Pulmonary artery endothelial cell (primary cell): ENCODE measurements at regions not wholly inside any gene's neighbourhood (a gene's known extent, or its start where the extent isn't known, plus 50 kb on each side); places are given as distances from the start of the nearest gene placed in this dataset.
A peak's percentile ranks its signal among the peaks of the same experiment; 100 is the strongest.

Experiments
- DNase-seq: peaks from one replicate; pipeline ENCODE4 v3.0.0-alpha.2; 2011; ENCODE audit warnings: low read depth, low spot score

DNA sequence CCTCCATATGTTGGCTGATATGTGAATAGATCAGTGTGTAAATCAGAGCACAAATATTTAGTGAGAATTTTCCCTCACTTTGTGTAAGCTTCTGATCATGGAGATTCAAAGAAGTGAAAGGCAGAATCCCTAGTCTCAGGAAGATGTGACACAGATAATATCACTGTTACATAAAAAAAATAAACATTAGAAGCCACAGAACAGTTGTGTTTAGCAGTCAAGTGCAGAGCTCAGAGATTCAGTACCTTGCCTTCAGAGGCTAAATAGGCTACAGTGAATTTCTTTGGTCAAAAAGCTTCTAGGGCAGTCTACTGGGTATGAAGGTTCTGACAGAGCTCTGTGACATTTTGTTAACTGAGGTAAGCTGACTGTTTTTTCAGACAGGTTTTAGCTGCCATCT, 591.5 kb downstream of the METTL15 start:
- DNase-seq = no peak

DNA sequence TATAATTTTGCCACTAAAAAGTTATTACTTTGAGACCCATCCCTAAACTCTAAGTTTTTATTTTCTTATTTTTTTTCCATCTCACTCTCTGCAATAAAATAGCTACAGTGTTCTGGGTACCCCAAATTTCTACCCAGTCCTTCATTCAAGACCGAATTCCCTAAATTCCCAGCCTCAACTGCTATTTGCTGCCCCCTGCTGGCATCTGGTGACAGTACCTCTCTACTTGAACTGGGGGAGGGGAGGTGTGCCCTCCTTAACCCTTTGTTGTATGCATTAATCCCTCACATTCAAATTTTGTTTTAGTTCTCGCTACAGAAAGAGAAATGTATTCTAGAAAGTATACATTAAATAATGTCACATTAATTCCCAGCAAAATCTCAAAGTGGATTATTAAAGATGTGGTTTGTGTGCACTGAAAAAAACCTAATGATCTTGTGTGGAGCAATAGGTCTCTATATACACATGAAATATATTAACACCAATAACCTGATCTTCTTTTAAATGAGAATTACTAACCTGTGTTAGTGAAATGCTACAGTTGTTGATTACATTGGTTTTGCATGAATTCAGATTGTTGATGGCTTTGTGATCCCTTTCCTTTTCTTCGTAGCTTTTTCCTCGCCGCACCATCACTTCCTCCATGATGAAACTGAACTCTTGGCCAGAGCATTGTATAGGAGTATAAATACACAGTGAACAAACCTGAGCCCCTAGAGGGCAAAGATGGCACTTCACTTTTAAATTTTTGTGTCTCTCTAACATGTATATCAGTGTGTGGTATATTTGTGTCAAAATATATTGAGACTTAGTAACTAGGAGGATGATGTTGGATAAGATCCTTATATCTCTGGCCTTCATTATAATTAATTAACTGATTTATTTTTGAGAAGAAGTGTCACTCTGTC, 590.0 kb downstream of the METTL15 start:
- DNase-seq = peak; percentile 10

GRCh38 chr11:28696591-28696990, 588.4 kb downstream of the METTL15 start:
- no peak for DNase-seq

GRCh38 chr11:28690746-28691145, 582.6 kb downstream of the METTL15 start:
- no peak for DNase-seq

- no peak for DNase-seq
Measured at GRCh38 chr11:28684011-28684586, 575.9 kb downstream of the METTL15 start.

GRCh38 chr11:28679795-28680468, 571.7 kb downstream of the METTL15 start:
- no peak for DNase-seq

DNA sequence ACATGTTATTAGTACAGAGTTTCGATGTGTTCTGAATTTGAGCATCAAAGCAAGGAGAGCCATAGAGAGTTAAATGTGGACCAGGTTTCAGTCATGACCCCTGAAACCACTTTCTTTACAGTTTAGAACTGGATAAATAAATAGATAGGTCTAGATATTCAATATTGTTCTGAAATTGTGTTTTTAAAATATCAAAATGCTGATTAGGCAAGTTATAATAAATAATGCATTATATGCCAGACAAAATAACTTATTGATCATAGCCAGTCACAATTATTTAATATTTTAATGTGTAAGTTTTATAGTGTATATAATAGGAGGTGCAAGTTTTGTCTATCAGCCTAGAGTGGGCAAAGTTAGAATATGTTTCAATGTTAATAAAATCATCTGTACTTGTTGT, 569.5 kb downstream of the METTL15 start:
- DNase-seq = no peak

- no peak for DNase-seq
Measured at GRCh38 chr11:28675183-28675582, 567.0 kb downstream of the METTL15 start.

DNA sequence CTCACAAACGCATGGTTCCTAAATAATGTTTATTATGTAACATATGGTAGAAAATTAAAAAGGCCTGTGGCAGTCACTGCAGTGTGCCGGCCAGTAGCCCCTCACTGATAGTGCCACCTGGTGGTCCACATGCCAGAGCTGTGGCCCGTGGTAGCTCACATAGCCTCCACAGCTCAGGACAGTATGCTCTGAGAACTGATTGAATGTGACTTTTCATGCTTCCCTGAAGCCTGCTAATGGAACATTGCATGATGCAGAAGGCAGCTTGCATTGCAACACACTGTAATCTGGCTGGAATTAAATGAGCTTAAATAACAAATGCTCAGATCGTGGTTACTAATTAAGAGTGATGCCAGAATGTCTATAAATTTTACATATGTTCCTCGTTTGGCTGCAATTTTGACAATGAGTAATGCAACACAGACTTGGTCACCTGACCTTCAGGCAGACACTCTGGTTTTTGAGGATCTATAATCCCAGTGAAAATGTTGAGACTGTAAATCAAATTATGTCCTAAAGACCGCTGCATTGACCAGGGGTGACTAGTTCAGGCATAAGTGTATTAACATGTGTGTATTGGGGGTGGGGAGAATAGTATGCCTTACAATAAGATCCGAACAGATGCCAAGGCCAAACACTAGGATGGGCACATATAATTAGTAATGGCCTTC, 566.4 kb downstream of the METTL15 start:
- DNase-seq = no peak

DNA sequence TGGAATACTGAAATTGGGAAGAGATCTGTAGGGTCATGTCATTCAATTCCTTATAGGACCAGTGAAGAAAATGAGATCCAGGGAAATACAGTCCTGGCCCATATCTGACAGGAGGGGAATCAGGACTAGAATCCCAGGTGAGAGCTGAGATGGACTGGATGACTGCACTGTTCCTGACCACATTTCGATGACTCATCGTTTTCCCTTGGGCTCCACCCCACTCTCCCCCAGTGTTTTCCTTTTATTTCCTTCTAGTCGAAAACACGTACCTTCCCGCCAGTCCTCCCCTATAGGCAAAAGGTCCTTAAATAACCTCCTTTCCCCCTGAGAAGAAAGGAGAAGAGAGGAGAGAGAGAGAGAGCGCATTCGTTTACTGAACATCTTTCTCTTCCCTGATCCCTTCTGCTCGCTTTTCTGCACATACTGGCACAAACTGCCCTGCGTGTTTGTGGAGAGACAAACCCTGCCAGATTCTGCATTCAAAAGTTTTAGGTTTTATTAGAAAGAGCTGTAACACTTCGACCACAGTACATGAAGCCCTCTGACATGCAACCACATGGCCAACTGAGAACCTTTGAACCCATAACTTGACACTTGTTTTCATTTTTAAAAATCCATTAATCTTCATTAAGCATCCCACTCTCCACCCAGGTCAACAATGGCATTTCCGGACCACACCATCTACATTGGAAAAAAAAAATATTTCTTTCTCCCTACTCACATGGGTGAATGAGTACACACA, 565.7 kb downstream of the METTL15 start:
- no peak for DNase-seq

- no peak for DNase-seq
Measured at GRCh38 chr11:28671274-28671673, 563.1 kb downstream of the METTL15 start.

DNA sequence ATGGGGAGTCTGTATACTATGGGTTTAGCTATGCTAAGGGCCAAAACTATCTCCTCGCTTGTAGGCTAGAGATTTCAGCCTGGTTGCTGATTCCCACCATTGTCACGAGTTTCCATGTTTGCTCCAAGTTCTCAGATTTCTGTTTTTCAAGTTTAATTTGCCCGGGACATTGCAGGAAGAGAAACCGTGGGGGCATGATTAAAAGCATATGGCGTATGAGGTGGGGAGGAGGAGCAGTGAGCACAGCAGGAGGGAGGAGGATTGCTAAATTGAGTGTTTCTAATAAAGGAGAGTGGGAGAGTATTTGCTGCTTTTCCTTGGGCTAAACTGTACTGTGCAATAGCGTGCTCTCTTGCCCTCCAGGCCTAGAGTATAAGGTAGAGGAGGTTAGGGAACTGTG, 558.4 kb downstream of the METTL15 start:
- no peak for DNase-seq

GRCh38 chr11:28659716-28660348, 551.6 kb downstream of the METTL15 start:
- no peak for DNase-seq

DNA sequence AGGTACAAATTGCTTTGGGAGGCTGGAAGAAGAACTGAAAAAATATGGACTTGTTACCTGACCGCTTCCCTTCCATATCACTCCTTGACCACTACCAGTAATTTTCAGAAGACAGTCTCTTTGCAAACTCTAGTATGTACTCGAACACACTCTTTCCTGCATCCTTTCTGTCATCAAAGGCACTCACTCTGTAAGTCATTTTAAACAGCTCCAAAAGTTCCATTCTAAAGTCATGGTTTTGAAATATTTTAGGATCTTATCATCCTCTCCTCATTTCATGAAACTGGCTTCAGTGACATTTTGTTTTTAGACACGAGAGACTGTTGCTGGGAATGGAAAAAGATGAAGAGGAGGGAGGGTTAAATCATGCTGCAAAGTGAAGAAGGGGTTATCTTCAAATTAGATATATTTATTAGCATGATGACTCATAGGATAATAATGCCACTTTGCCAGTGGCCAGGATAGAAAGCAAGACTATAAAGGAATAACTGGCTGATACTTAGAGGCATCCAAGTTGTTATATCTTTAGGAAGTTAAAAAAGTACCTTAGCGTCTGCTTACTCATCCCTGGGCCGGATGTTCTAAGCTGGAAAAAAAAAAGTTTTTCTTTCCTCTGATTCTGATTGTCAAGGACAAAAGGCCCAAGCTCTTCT, 549.3 kb downstream of the METTL15 start:
- peak; percentile 4 for DNase-seq

- no peak for DNase-seq
Measured at GRCh38 chr11:28654191-28654590, 546.0 kb downstream of the METTL15 start.

GRCh38 chr11:28649922-28650321, 541.7 kb downstream of the METTL15 start:
- DNase-seq = no peak

DNA sequence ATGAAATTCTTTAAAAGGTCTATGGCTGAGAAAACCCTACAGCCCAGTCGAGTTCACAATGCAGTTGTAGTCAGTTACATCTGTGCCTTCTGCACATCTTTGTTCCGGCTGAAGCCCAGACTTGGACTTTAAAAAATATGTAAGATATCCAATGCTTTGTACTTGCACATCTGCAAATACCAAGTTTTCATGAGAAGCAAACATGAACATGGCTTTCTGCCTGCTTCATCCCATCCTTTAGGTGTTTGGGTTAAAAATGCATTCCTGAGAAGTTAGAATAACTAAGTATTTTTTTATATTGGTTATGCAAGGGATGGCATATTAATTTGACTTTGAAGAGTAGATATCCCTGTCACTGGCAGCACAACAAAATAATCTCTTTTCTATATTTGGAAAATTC, 528.4 kb downstream of the METTL15 start:
- no peak for DNase-seq

DNA sequence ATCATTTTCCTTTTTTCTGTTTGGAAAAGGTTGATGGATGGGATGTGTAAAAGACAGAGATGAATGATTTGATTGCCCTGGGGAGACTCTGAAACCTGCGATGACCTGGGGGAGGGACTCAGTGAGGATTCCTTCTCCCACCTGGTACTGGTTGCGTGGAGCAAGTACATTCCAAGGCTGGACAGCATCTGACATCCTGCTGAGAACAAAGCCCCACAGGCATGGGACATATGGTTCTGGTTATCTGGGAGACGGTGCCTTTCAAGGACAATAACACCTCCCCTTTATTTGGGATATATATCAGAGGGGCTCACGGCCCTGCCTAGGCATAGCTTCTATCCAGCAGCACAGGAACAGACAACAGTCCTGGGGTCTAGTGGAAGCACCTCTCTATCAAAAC, 527.8 kb downstream of the METTL15 start:
- DNase-seq = no peak

DNA sequence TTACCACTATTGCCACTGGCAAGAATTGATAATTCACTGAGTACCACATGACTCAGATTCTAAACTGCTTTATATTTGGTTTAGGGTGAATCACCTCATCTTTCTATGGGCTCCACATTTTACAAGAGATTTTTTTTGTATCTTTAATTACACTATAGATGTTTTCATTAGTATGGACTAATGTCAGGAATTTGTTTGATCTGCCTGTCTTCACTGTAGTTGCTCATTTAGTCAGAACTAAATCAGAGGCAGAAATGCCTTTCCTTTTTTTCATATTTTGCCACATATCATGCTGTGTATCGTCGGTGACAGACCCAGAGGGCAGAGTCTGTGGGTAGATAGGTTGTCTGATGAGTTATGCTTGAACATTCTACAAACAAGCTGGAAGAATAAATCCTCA, 524.1 kb downstream of the METTL15 start:
- no peak for DNase-seq

DNA sequence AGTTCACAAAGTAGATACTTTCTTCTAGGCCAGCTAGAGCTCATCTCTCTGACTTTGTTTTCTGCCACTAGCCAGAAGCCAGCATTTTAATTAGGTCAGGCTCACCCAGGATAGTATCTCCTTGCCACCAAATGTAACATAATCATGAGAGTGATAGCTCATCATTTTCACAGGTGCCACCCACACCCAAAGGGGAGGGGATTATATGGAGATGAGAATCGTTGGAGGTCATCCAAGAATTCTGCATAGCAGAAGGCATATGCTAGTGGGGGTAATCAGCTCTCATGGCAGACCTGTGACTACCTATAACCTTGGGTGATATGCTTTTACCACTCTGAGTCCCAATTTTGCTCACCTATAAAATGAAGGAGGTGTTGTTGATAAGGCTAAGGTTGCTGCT, 523.0 kb downstream of the METTL15 start:
- no peak for DNase-seq
